Right lobe of liver (tissue), 6 donors: ENCODE measurements at regions not wholly inside any gene's neighbourhood (a gene's known extent, or its start where the extent isn't known, plus 50 kb on each side); places are given as distances from the start of the nearest gene placed in this dataset.
"Not testable (repeated sequence)": the region's sequence is repeated elsewhere in the genome, so short reads cannot be mapped to it uniquely, and the experiment has no call there.

Source experiments
- ATAC-seq, 4 donors: fragments of 200-7000 bp; cut with Tn5 transposase; one replicate each; pipeline ENCODE4 v1.9.1; 2020; ENCODE audit warnings: mild to moderate bottlenecking in 4 of 4, moderate library complexity in 4 of 4
- DNase-seq, 3 donors: peaks; one replicate each; pipeline ENCODE4 v3.0.0-alpha.2; 2020
- H3K27ac ChIP-seq, 3 donors: fragments of 200-600 bp; one replicate each; pipeline ENCODE4 v1.8.0; 2022
- H3K27me3 ChIP-seq, 2 donors: fragments of 200-600 bp; one replicate each; pipeline ENCODE4 v1.8.0; 2022
- H3K36me3 ChIP-seq, 4 donors: fragments of 200-600 bp; sonication (generic) in 1 of 4; one replicate each; pipeline versions ENCODE4 v1.5.1 to v1.8.0; 2017 to 2022; ENCODE audit warnings: control low read depth in 1 of 4
- H3K4me1 ChIP-seq, 4 donors: fragments of 200-600 bp; sonication (generic) in 1 of 4; one replicate each; pipeline versions ENCODE4 v1.5.1 to v1.8.0; 2017 to 2022; ENCODE audit warnings: control low read depth in 1 of 4
- H3K4me3 ChIP-seq, 3 donors: fragments of 200-600 bp; one replicate each; pipeline ENCODE4 v1.8.0; 2022
- H3K9me3 ChIP-seq, 4 donors: fragments of 200-600 bp; sonication (generic) in 1 of 4; one replicate each; pipeline versions ENCODE4 v1.5.1 to v1.8.0; 2017 to 2022; ENCODE audit warnings: control low read depth in 1 of 4
- POLR2A ChIP-seq: fragments of 450-650 bp; IDR thresholded peaks from one replicate; pipeline ENCODE4 v1.6.1; 2017; ENCODE audit warnings: antibody characterized with exemption, mild to moderate bottlenecking
- WGBS: methylation state at CpG from one replicate; pipeline ENCODE4 v1.1.6; 2018; ENCODE audit warnings: low coverage, low lambda C conversion rate; ENCODE audit not compliant: insufficient coverage; ENCODE audit errors: missing lambda C conversion rate; 5-methylcytosine and 5-hydroxymethylcytosine counted together
- intact Hi-C, 2 donors: fragments of 100-400 bp; cut with DNase I; formaldehyde crosslinking; loops; one replicate each; pipeline versions ENCODE4 v1.11.2 to v1.14.1; 2022
- TF ChIP-seq, protein P1 (sequence below), 4 donors: fragments of 200-600 bp in 3 of 4; fragments of 450-650 bp in 1 of 4; IDR thresholded peaks; one replicate each; pipeline versions ENCODE4 v1.5.1 to v1.8.0; 2016 to 2022; ENCODE audit warnings: antibody characterized with exemption in 4 of 4, mild to moderate bottlenecking in 2 of 4
- donor health status: DM: no; HTN: yes; CAD: no.
- donor health status: DM: no; HTN: no; CAD: no.
- donor health status: DM: no; HTN: no; CAD: no.
- donor health status: DM: no; HTN: yes; CAD: no.
- donor health status: DM: no; HTN: yes; CAD: no.

DNA sequence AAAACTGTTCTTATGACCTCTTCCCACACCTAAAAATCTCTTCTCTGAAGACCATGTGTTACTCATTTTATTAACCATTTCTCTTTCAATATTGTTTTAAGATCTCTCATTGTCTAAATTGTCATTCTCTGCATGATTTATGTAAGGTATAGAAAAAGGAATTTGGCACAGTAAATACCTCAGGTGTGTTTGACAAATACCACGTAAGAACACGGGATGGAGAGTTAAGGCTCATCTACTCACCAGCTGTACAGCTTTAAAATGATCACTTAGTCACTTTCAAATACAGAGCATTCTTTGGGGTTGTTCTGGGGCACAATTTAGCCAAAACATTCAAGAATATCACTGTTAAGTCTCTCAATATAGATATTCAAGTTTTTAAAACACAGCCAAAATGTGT lies 627.1 kb downstream of the MCTP2 start:
- H3K4me3 ChIP-seq, result no peak overlapping the region
- WGBS, result 33% methylated on average over 2 of the region's 2 CpGs
- ATAC-seq (no peak), DNase-seq (no peak)
- H3K4me1 ChIP-seq, result no peaks in the 10 kb centered on the region
- TF ChIP-seq POLR2A, result no peak
- TF ChIP-seq, protein P1, sequence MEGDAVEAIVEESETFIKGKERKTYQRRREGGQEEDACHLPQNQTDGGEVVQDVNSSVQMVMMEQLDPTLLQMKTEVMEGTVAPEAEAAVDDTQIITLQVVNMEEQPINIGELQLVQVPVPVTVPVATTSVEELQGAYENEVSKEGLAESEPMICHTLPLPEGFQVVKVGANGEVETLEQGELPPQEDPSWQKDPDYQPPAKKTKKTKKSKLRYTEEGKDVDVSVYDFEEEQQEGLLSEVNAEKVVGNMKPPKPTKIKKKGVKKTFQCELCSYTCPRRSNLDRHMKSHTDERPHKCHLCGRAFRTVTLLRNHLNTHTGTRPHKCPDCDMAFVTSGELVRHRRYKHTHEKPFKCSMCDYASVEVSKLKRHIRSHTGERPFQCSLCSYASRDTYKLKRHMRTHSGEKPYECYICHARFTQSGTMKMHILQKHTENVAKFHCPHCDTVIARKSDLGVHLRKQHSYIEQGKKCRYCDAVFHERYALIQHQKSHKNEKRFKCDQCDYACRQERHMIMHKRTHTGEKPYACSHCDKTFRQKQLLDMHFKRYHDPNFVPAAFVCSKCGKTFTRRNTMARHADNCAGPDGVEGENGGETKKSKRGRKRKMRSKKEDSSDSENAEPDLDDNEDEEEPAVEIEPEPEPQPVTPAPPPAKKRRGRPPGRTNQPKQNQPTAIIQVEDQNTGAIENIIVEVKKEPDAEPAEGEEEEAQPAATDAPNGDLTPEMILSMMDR (IDR thresholded peaks at IDR 0.05), result no peak
- intact Hi-C loops, result no loop called here
- H3K9me3 ChIP-seq, result no peaks in the 10 kb centered on the region
- H3K36me3 ChIP-seq, result no peaks in the 10 kb centered on the region
- H3K27me3 ChIP-seq, result no peaks in the 10 kb centered on the region
- no peak overlapping the region for H3K27ac ChIP-seq

GRCh38 chr15:94858920-94859319 lies 627.6 kb downstream of the MCTP2 start:
- Histone ChIP-seq H3K4me3 (no peak overlapping the region), H3K36me3 (no peaks in the 10 kb centered on the region), H3K27me3 (no peaks in the 10 kb centered on the region), H3K4me1 (no peaks in the 10 kb centered on the region), H3K27ac (no peak overlapping the region), H3K9me3 (no peaks in the 10 kb centered on the region)
- no peak for DNase-seq
- TF ChIP-seq, protein P1 (IDR thresholded peaks at IDR 0.05), result no peak
- no peak for TF ChIP-seq POLR2A
- no peak for ATAC-seq
- intact Hi-C loops, result no loop called here

DNA sequence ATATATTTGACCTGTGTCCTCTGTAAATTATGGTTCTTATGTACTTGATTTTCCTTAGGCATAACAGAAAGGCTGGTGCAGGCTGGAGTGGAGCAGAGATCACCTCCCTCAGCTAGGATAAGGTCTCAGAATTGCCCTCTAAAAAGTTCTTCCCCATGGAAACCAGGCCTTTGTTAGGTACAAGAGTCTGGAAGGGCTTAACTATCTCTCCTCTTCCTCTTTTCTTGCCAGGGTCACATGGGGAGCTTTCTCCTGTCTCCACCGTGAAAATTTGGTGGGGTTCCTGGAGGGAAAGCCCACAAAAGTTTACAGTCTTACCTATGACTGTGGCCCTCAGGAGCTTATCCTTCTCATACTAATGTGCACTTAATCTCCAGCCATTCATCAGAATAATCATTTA lies 633.2 kb downstream of the MCTP2 start:
- Histone ChIP-seq H3K27ac (no peak overlapping the region), H3K4me3 (no peak overlapping the region), H3K4me1 (no peaks in the 10 kb centered on the region), H3K9me3 (no peaks in the 10 kb centered on the region), H3K36me3 (no peaks in the 10 kb centered on the region), H3K27me3 (no peaks in the 10 kb centered on the region)
- DNase-seq, result no peak
- TF ChIP-seq, protein P1 (IDR thresholded peaks at IDR 0.05), result no peak
- TF ChIP-seq POLR2A, result no peak
- intact Hi-C loops, result no loop called here
- WGBS, result 27% methylated on average over 1 of the region's 1 CpG
- no peak for ATAC-seq

DNA sequence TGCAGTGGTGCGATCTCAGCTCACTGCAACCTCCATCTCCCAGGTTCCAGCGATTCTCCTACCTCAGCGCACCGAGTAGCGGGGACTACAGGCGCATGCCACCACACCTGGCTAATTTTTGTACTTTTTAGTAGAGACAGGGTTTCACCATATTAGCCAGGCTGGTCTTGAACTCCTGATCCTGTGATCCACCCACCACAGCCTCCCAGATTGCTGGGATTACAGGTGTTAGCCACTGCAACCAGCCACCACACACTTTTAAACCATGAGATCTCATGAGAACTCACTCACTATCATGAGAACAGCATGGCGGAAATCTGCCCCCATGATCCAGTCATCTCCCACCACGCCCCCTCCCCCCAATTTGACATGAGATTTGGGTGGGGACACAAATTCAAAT lies 636.9 kb downstream of the MCTP2 start:
- H3K27me3 ChIP-seq, H3K36me3 ChIP-seq, H3K4me3 ChIP-seq, intact Hi-C loops, H3K9me3 ChIP-seq, ATAC-seq, H3K4me1 ChIP-seq, DNase-seq, H3K27ac ChIP-seq: not testable (repeated sequence)
- 36% methylated on average over 2 of the region's 8 CpGs for WGBS

GRCh38 chr15:94875550-94875949 lies 644.2 kb downstream of the MCTP2 start:
- TF ChIP-seq, protein P1 (IDR thresholded peaks at IDR 0.05), result no peak
- TF ChIP-seq POLR2A, result no peak
- no CpG with 5 or more reads among the region's 2 CpGs for whole genome bisulfite sequencing
- intact Hi-C loops, result loop anchor here in 1 of 2 donors (10.0 kb wide), 1 partner anchor 59 kb away; no protein-coding TSS in a partner anchor
- H3K4me3 ChIP-seq, result no peak overlapping the region
- ATAC-seq (no peak), DNase-seq (no peak)
- no peaks in the 10 kb centered on the region for H3K4me1 ChIP-seq
- no peaks in the 10 kb centered on the region for H3K9me3 ChIP-seq
- no peak overlapping the region for H3K27ac ChIP-seq
- no peaks in the 10 kb centered on the region for H3K27me3 ChIP-seq
- H3K36me3 ChIP-seq, result no peaks in the 10 kb centered on the region
